Endothelial cell of umbilical vein (primary cell): ENCODE measurements at regions not wholly inside any gene's neighbourhood (a gene's known extent, or its start where the extent isn't known, plus 50 kb on each side); places are given as distances from the start of the nearest gene placed in this dataset.

Experiments
- BruUV-seq: library from RNA; stranded (reverse); fragments of 400-500 nt; replicated peaks from 2 replicates; lab custom pipeline; 2021; lab: Mats Ljungman, UMichigan
- CTCF ChIA-PET: fragments of 300-600, 350-600 bp; sonication (Branson Sonifier 250); formaldehyde crosslinking; loops from one replicate; lab custom pipeline; 2021; ENCODE audit warnings: antibody characterized with exemption, inconsistent platforms; lab: Charles Lee
- POLR2A ChIA-PET: fragments of 300-600, 350-600 bp; sonication (Branson Sonifier 250); formaldehyde crosslinking; loops from one replicate; lab custom pipeline; 2021; ENCODE audit warnings: antibody characterized with exemption, inconsistent platforms; lab: Charles Lee
- DNase-seq: peaks from one replicate; pipeline ENCODE4 v3.0.0-alpha.2; 2011; ENCODE audit warnings: low read depth, low spot score
- FAIRE-seq: peaks from 2 replicates; lab custom pipeline; 2011; peaks lifted over from hg19 to GRCh38; lab: Jason Lieb, UNC
- H2AFZ ChIP-seq: 2 replicates; pipeline ENCODE4 v1.6.0; 2012; ENCODE audit warnings: low read depth, low read length, control low read depth, inconsistent platforms
- H3K27ac ChIP-seq: 2 replicates; pipeline ENCODE4 v1.5.1; 2011; ENCODE audit warnings: low read depth, mild to moderate bottlenecking, control low read depth, low read length, moderate library complexity; ENCODE audit not compliant: insufficient read depth
- H3K27me3 ChIP-seq, 2 experiments: 2 replicates each; pipeline versions ENCODE4 v1.6.0 to v1.6.1; 2011; ENCODE audit warnings: low read length in 2 of 2, mixed read lengths in 1 of 2; ENCODE audit not compliant: control insufficient read depth in 2 of 2, insufficient read depth in 2 of 2
- H3K36me3 ChIP-seq, 2 experiments: 2 replicates in 1 of 2; 3 replicates in 1 of 2; pipeline ENCODE4 v1.5.1; 2011; ENCODE audit warnings: low read length in 2 of 2, mild to moderate bottlenecking in 1 of 2, moderate library complexity in 1 of 2; ENCODE audit not compliant: control insufficient read depth in 2 of 2, insufficient read depth in 2 of 2; ENCODE audit errors: extremely low read depth in 1 of 2
- H3K4me1 ChIP-seq: 3 replicates; pipeline ENCODE4 v1.5.1; 2011; ENCODE audit warnings: mild to moderate bottlenecking, low read length; ENCODE audit not compliant: control insufficient read depth, insufficient read depth; ENCODE audit errors: extremely low read depth
- H3K4me2 ChIP-seq: 2 replicates; pipeline ENCODE4 v1.6.1; 2011; ENCODE audit warnings: low read length, control low read depth, mixed read lengths; ENCODE audit not compliant: insufficient read depth
- H3K4me3 ChIP-seq, 3 experiments: fragments of 200-600 bp in 1 of 3; sonication (generic), shearing (Covaris generic) in 1 of 3; replicated peaks in 1 of 3; 2 replicates each; pipeline ENCODE4 v1.5.1; 2011 to 2016; ENCODE audit warnings: control low read depth in 3 of 3, low read length in 3 of 3, mild to moderate bottlenecking in 2 of 3, inconsistent platforms in 1 of 3, low read depth in 1 of 3, moderate library complexity in 1 of 3; ENCODE audit not compliant: insufficient read depth in 1 of 3
- H3K79me2 ChIP-seq: 2 replicates; pipeline ENCODE4 v1.6.0; 2012; ENCODE audit warnings: low read length, inconsistent platforms; ENCODE audit not compliant: control insufficient read depth, insufficient read depth
- H3K9ac ChIP-seq: replicated peaks from 2 replicates; pipeline ENCODE3; 2011; ENCODE audit warnings: low read length, control low read depth; ENCODE audit not compliant: insufficient read depth; ENCODE audit errors: extremely low read depth
- H3K9me1 ChIP-seq: replicated peaks from 3 replicates; pipeline ENCODE4 v1.6.0; 2011; ENCODE audit warnings: mild to moderate bottlenecking, low read length; ENCODE audit not compliant: control insufficient read depth, insufficient read depth; ENCODE audit errors: extremely low read depth
- H3K9me3 ChIP-seq: replicated peaks from 2 replicates; pipeline ENCODE4 v1.5.1; 2012; ENCODE audit warnings: low read length, inconsistent platforms; ENCODE audit not compliant: control insufficient read depth, insufficient read depth
- H4K20me1 ChIP-seq: replicated peaks from 2 replicates; pipeline ENCODE3; 2011; ENCODE audit warnings: mild to moderate bottlenecking, low read length; ENCODE audit not compliant: control insufficient read depth, insufficient read depth; ENCODE audit errors: extremely low read depth
- CTCF ChIP-seq, 2 donors: IDR thresholded peaks; 1 replicate in 1 of 2; 2 replicates in 1 of 2; pipeline ENCODE4 v1.5.1; 2011; ENCODE audit warnings: low read length in 2 of 2, mild to moderate bottlenecking in 2 of 2, moderate library complexity in 2 of 2, control low read depth in 1 of 2, inconsistent platforms in 1 of 2, low read depth in 1 of 2; ENCODE audit not compliant: insufficient read depth in 1 of 2; ENCODE audit errors: extremely low read depth in 1 of 2
- EZH2 ChIP-seq: IDR thresholded peaks from 2 replicates; pipeline ENCODE4 v1.6.1; 2012; ENCODE audit warnings: borderline replicate concordance, low read depth, mild to moderate bottlenecking, moderate library complexity, low read length, inconsistent platforms; ENCODE audit not compliant: severe bottlenecking
- FOS ChIP-seq: IDR thresholded peaks from 2 replicates; pipeline ENCODE4 v1.6.1; 2011; ENCODE audit warnings: mild to moderate bottlenecking, low read length, moderate library complexity, borderline replicate concordance; ENCODE audit not compliant: insufficient read depth
- GATA2 ChIP-seq: IDR thresholded peaks from 2 replicates; pipeline ENCODE4 v1.7.0; 2011; ENCODE audit warnings: low read depth, mild to moderate bottlenecking, moderate library complexity, mixed read lengths, low read length; ENCODE audit not compliant: insufficient read length, insufficient read depth
- JUN ChIP-seq: IDR thresholded peaks from 2 replicates; pipeline ENCODE4 v1.6.1; 2011; ENCODE audit warnings: borderline replicate concordance, low read depth; ENCODE audit not compliant: insufficient read length, insufficient read depth
- MAX ChIP-seq: IDR thresholded peaks from 2 replicates; pipeline ENCODE4 v1.6.1; 2011; ENCODE audit not compliant: insufficient read depth, insufficient read length
- MYC ChIP-seq: IDR thresholded peaks from one replicate; pipeline ENCODE4 v1.6.1; 2011; ENCODE audit warnings: mild to moderate bottlenecking, low read depth, low read length
- POLR2A ChIP-seq: IDR thresholded peaks from 2 replicates; pipeline ENCODE4 v1.6.1; 2012; ENCODE audit warnings: low read depth, mild to moderate bottlenecking, control low read depth, low read length
- POLR2AphosphoS5 ChIP-seq: IDR thresholded peaks from 2 replicates; pipeline ENCODE4 v1.6.1; 2012; ENCODE audit warnings: low read depth, mild to moderate bottlenecking, control low read depth, low read length, moderate library complexity; ENCODE audit not compliant: insufficient read depth
- dilution Hi-C: fragments of 300-500 bp; cut with MboI; formaldehyde crosslinking; loops from one replicate; pipeline ENCODE4 v1.15.0; 2019; ENCODE audit warnings: low sequenced_read_pairs; ENCODE audit not compliant: extremely low pct_ligation_motif_present
- intact Hi-C: fragments of 100-400 bp; cut with micrococcal nuclease; formaldehyde crosslinking; loops from one replicate; pipeline ENCODE4 v1.10.0; 2022

GRCh38 chr2:5976531-5977065, 284.4 kb downstream of the SOX11 start:
- CTCF ChIA-PET: no interaction called here
- POLR2A ChIA-PET: no interaction called here
- no peak overlapping the region for H3K9ac ChIP-seq
- intact Hi-C loops: no loop called here
- no peak overlapping the region for H2AFZ ChIP-seq
- no peaks in the 10 kb centered on the region for H3K27me3 ChIP-seq
- BruUV-seq: no TSS peak
- TF ChIP-seq CTCF (IDR thresholded peaks at IDR 0.05; ENCODE audit: extremely low read depth in 1 of 2, insufficient read depth in 1 of 2, low read depth in 1 of 2, low read length in 2 of 2): no peak
- no peaks in the 10 kb centered on the region for H3K4me1 ChIP-seq
- H3K36me3 ChIP-seq: no peaks in the 10 kb centered on the region
- H4K20me1 ChIP-seq: no peaks in the 10 kb centered on the region
- no peak overlapping the region for H3K4me3 ChIP-seq
- H3K9me1 ChIP-seq: no peaks in the 10 kb centered on the region
- H3K9me3 ChIP-seq: peaks cover 13% of the 10 kb centered on the region
- H3K4me2 ChIP-seq: no peak overlapping the region
- FAIRE-seq: no peak
- DNase-seq: no peak
- dilution Hi-C loops: no loop called here
- H3K27ac ChIP-seq: no peak overlapping the region
- no peaks in the 10 kb centered on the region for H3K79me2 ChIP-seq

GRCh38 chr2:5977477-5977876, 285.3 kb downstream of the SOX11 start:
- Histone ChIP-seq H4K20me1 (no peaks in the 10 kb centered on the region), H3K36me3 (no peaks in the 10 kb centered on the region), H3K27ac (no peak overlapping the region), H3K4me3 (no peak overlapping the region), H3K9me3 (peaks cover 13% of the 10 kb centered on the region), H3K9ac (no peak overlapping the region), H3K27me3 (no peaks in the 10 kb centered on the region), H3K4me1 (no peaks in the 10 kb centered on the region), H3K9me1 (no peaks in the 10 kb centered on the region), H3K4me2 (no peak overlapping the region), H2AFZ (no peak overlapping the region), H3K79me2 (no peaks in the 10 kb centered on the region)
- TF ChIP-seq CTCF (IDR thresholded peaks at IDR 0.05; ENCODE audit: extremely low read depth in 1 of 2, insufficient read depth in 1 of 2, low read depth in 1 of 2, low read length in 2 of 2) (no peak), GATA2 (no peak), JUN (no peak), EZH2 (no peak), POLR2AphosphoS5 (no peak), FOS (no peak), MAX (no peak), POLR2A (no peak), MYC (no peak)
- DNase-seq (no peak), FAIRE-seq (no peak)
- POLR2A ChIA-PET: no interaction called here
- dilution Hi-C loops: no loop called here
- CTCF ChIA-PET: no interaction called here
- BruUV-seq: no TSS peak
- intact Hi-C loops: no loop called here
